Sigmoid colon (tissue), 4 donors: ENCODE measurements at regions not wholly inside any gene's neighbourhood (a gene's known extent, or its start where the extent isn't known, plus 50 kb on each side); places are given as distances from the start of the nearest gene placed in this dataset.

Experiments used
- CTCF ChIP-seq, 4 experiments: fragments of 450-650 bp in 3 of 4; fragments of 200-600 bp in 1 of 4; IDR thresholded peaks; one replicate each; pipeline ENCODE4 v1.5.1; 2016 to 2019; ENCODE audit warnings: antibody characterized with exemption in 4 of 4, mild to moderate bottlenecking in 3 of 4, moderate library complexity in 2 of 4
- POLR2AphosphoS5 ChIP-seq, 4 donors: sonication (generic); formaldehyde crosslinking; IDR thresholded peaks; one replicate each; pipeline ENCODE4 v1.6.1; 2017; ENCODE audit warnings: antibody characterized with exemption in 4 of 4

- TF ChIP-seq CTCF (IDR thresholded peaks at IDR 0.05) (no peak), POLR2AphosphoS5 (IDR thresholded peaks at IDR 0.05) (no peak)
These were observed 111.6 kb upstream of the ZBTB40 start for GRCh38 chr1:22340066-22340465.
